ENCODE measurements at regions not wholly inside any gene's neighbourhood (a gene's known extent, or its start where the extent isn't known, plus 50 kb on each side); places are given as distances from the start of the nearest gene placed in this dataset.

DNA sequence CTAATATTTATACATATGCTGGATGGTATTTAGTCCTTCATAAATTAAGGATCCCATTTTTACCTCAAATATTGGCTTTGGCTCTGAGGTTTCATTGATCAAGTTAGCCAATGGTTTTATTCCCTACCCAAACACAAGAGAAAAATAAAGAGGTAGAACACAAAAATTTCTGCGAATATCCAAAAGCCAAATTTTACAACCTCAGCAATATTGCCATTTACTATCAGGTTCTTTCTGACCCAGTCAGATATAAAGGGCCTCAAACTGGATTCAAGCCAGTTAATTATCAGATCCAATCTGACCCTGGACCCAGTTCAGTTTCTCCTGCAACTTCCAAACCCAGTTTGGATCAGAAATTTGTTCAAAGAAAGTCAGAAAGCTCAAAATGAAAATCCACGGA lies 998.1 kb downstream of the SI start:
- no peak overlapping the region for H3K4me3 Mint-ChIP-seq (ENCODE audit: low read depth, unreplicated experiment)
- H3K27ac Mint-ChIP-seq (ENCODE audit: unreplicated experiment): no peak overlapping the region

DNA sequence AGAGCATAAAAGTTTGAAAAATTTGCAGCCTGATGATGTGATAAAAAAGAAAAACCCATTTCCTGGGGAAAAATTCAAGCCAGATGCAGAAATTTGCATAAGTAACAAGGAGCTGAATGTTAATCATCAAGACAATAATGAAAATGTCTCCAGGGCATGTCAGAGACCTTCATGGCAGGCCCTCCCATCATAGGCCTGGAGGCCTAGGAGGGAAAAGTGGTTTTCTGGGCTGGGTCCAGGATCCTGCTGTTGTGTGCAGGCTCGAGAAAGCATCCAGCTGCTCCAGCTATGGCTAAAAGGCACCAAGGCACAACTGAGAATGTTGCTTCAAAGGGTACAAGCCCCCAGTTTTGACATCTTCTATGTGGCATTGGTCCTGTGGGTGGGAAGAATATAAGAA lies 1014.0 kb downstream of the SI start:
- H3K27me3 Mint-ChIP-seq (ENCODE audit: unreplicated experiment): no peaks in the 10 kb centered on the region
- H3K9me3 Mint-ChIP-seq (ENCODE audit: low read depth, unreplicated experiment): peaks cover 12% of the 10 kb centered on the region
- H3K4me1 Mint-ChIP-seq (ENCODE audit: low read depth, unreplicated experiment): no peaks in the 10 kb centered on the region
- H3K36me3 Mint-ChIP-seq (ENCODE audit: insufficient read depth, unreplicated experiment): no peaks in the 10 kb centered on the region
- intact Hi-C loops (cut with micrococcal nuclease; ENCODE audit: unreplicated experiment): no loop called here
- no peak overlapping the region for H3K27ac Mint-ChIP-seq (ENCODE audit: unreplicated experiment)
- no peak for DNase-seq
- no TSS peak for BruUV-seq (replicated peaks)
- CTCF ChIA-PET: no interaction called here
- H3K4me3 Mint-ChIP-seq (ENCODE audit: low read depth, unreplicated experiment): no peak overlapping the region
- TF ChIP-seq, protein P1, sequence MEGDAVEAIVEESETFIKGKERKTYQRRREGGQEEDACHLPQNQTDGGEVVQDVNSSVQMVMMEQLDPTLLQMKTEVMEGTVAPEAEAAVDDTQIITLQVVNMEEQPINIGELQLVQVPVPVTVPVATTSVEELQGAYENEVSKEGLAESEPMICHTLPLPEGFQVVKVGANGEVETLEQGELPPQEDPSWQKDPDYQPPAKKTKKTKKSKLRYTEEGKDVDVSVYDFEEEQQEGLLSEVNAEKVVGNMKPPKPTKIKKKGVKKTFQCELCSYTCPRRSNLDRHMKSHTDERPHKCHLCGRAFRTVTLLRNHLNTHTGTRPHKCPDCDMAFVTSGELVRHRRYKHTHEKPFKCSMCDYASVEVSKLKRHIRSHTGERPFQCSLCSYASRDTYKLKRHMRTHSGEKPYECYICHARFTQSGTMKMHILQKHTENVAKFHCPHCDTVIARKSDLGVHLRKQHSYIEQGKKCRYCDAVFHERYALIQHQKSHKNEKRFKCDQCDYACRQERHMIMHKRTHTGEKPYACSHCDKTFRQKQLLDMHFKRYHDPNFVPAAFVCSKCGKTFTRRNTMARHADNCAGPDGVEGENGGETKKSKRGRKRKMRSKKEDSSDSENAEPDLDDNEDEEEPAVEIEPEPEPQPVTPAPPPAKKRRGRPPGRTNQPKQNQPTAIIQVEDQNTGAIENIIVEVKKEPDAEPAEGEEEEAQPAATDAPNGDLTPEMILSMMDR (IDR thresholded peaks at IDR 0.05; ENCODE audit: unreplicated experiment): no peak

More for the DNA sequence above, 998.1 kb downstream of the SI start:
- no peak for DNase-seq
- BruUV-seq (replicated peaks): no TSS peak
- TF ChIP-seq, protein P1 (IDR thresholded peaks at IDR 0.05; ENCODE audit: unreplicated experiment): no peak
- Mint-ChIP-seq H3K27me3 (ENCODE audit: unreplicated experiment) (no peaks in the 10 kb centered on the region), H3K9me3 (ENCODE audit: low read depth, unreplicated experiment) (peaks cover 6% of the 10 kb centered on the region), H3K36me3 (ENCODE audit: insufficient read depth, unreplicated experiment) (no peaks in the 10 kb centered on the region), H3K4me1 (ENCODE audit: low read depth, unreplicated experiment) (no peaks in the 10 kb centered on the region)
- CTCF ChIA-PET: no interaction called here
- intact Hi-C loops (cut with micrococcal nuclease; ENCODE audit: unreplicated experiment): no loop called here

DNA sequence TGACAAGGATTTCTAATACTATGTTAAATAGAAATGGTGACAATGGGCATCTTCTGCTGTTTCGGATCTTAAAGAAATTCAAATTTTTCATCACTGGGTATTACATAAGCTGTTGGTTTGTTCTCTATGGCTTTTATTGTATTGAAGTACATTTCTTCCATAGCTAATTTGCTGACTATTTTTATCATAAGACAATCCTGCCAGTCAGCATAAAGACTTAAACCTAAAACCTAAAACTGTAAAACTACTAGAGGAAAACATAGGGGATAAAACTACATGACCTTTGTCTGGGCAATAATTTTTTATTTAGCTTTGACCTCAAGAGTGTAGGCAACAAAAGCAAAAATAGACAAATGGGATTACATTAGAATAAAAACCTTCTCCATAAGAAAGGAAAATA lies 1017.4 kb downstream of the SI start:
- no peak for DNase-seq
- Mint-ChIP-seq H3K27me3 (ENCODE audit: unreplicated experiment) (no peaks in the 10 kb centered on the region), H3K27ac (ENCODE audit: unreplicated experiment) (no peak overlapping the region), H3K36me3 (ENCODE audit: insufficient read depth, unreplicated experiment) (no peaks in the 10 kb centered on the region), H3K4me3 (ENCODE audit: low read depth, unreplicated experiment) (no peak overlapping the region), H3K4me1 (ENCODE audit: low read depth, unreplicated experiment) (no peaks in the 10 kb centered on the region), H3K9me3 (ENCODE audit: low read depth, unreplicated experiment) (peaks cover 8% of the 10 kb centered on the region)
- intact Hi-C loops (cut with micrococcal nuclease; ENCODE audit: unreplicated experiment): no loop called here
- TF ChIP-seq, protein P1 (IDR thresholded peaks at IDR 0.05; ENCODE audit: unreplicated experiment): no peak
- no TSS peak for BruUV-seq (replicated peaks)
- CTCF ChIA-PET: no interaction called here

DNA sequence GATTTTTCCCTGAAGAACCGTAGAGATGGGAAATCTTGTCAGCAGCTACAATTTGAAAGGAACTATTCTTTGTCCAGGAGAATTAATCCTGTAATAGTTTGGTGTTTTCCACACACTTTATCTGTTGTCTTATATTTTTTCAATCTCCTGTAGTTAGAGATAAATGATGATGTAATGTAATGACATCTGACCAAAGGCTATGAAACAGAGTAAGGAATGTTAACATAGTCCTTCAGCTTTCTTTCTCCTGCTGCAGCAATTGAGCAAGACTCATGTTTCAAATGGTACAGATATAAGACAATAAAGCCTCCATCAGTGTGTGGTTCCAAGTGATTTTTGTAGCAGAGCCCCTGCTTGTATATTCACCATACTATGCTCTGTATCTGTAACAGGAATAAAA lies 1028.4 kb downstream of the SI start:
- no peak for DNase-seq
- Mint-ChIP-seq H3K27me3 (ENCODE audit: unreplicated experiment) (no peaks in the 10 kb centered on the region), H3K36me3 (ENCODE audit: insufficient read depth, unreplicated experiment) (peaks cover 7% of the 10 kb centered on the region), H3K4me1 (ENCODE audit: low read depth, unreplicated experiment) (peaks cover 16% of the 10 kb centered on the region), H3K4me3 (ENCODE audit: low read depth, unreplicated experiment) (no peak overlapping the region), H3K27ac (ENCODE audit: unreplicated experiment) (peak overlapping the region; percentile 39), H3K9me3 (ENCODE audit: low read depth, unreplicated experiment) (peaks cover 4% of the 10 kb centered on the region)
- CTCF ChIA-PET: no interaction called here
- BruUV-seq (replicated peaks): no TSS peak
- TF ChIP-seq, protein P1 (IDR thresholded peaks at IDR 0.05; ENCODE audit: unreplicated experiment): no peak
- intact Hi-C loops (cut with micrococcal nuclease; ENCODE audit: unreplicated experiment): no loop called here

DNA sequence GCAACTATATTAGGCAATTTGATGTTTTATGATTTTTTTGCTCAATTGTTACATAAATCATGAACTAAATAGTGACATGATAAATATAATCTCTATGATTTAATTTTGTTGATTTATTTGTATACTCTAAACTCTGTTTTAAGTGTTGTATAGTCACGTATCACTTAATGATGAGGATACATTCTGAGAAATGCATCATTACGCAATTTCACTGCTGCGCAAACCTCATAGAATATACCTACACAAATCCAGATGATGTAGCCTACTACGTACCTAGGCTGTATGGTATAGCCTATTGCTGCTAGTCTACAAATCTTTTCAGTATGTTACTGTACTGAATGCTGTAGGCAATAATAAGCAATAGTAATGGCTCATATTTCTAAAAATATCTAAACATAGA lies 1029.8 kb downstream of the SI start:
- Mint-ChIP-seq H3K4me1 (ENCODE audit: low read depth, unreplicated experiment) (peaks cover 16% of the 10 kb centered on the region), H3K27ac (ENCODE audit: unreplicated experiment) (no peak overlapping the region), H3K4me3 (ENCODE audit: low read depth, unreplicated experiment) (no peak overlapping the region), H3K9me3 (ENCODE audit: low read depth, unreplicated experiment) (peaks cover 2% of the 10 kb centered on the region), H3K36me3 (ENCODE audit: insufficient read depth, unreplicated experiment) (peaks cover 7% of the 10 kb centered on the region), H3K27me3 (ENCODE audit: unreplicated experiment) (no peaks in the 10 kb centered on the region)
- BruUV-seq (replicated peaks): no TSS peak
- CTCF ChIA-PET: no interaction called here
- DNase-seq: no peak
- intact Hi-C loops (cut with micrococcal nuclease; ENCODE audit: unreplicated experiment): no loop called here
- TF ChIP-seq, protein P1 (IDR thresholded peaks at IDR 0.05; ENCODE audit: unreplicated experiment): no peak

Measured in Calu3 (cell line).